NCI-H2196 treated with DMSO at 0.1 percent for 48 hours (cell line): ENCODE measurements at regions not wholly inside any gene's neighbourhood (a gene's known extent, or its start where the extent isn't known, plus 50 kb on each side); places are given as distances from the start of the nearest gene placed in this dataset.

Source experiments
- DNase-seq: peaks from one replicate; lab custom pipeline; 2025; ENCODE audit not compliant: unreplicated experiment; lab: John Stamatoyannopoulos, UW

DNA sequence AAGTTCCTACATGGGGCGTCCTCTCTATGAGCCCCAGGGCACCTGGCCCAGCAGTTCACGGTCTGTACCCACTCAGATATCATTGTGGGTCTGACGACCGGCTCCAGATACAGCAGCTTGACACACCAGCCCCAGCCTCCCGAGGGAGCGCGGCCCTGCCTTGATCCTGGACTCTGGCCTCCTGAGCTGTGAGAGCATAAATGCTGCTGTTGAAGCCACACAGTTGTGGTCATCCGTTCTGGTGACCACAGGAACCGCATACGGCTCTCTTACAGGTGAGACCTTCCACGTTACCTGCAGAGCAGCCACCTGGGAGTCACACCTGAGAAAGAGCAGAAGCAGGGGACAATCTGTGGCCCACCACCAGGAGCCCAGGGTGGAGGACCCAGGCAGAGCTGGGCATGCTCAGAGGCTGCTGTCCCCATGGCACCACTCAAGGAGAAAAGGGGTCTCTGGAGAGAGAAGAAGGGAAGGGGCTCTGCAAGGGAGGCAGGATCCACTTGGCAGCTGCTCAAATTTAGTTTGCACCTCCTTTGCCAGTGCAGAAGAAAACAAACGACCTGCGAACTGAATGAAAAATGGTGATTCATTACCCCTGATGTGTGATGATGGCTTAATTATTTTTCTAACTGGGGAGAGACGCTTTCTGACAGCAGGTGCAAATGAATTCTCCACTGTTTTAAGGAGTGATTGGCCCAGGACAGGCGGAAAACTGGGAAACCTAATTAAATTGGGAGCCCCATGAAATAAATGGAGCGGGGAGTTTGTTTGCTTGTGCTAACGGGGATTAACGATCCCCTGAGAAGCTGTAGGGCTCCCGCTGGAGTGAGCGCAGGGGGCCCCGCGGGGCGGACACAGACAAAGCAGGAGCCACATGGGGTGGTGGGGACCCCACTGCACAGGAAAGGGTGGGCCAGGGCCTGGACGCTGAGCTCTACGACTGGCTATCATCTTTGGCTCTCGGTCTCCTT is 208.9 kb downstream of the RBFOX3 start:
- DNase-seq = no peak

DNA sequence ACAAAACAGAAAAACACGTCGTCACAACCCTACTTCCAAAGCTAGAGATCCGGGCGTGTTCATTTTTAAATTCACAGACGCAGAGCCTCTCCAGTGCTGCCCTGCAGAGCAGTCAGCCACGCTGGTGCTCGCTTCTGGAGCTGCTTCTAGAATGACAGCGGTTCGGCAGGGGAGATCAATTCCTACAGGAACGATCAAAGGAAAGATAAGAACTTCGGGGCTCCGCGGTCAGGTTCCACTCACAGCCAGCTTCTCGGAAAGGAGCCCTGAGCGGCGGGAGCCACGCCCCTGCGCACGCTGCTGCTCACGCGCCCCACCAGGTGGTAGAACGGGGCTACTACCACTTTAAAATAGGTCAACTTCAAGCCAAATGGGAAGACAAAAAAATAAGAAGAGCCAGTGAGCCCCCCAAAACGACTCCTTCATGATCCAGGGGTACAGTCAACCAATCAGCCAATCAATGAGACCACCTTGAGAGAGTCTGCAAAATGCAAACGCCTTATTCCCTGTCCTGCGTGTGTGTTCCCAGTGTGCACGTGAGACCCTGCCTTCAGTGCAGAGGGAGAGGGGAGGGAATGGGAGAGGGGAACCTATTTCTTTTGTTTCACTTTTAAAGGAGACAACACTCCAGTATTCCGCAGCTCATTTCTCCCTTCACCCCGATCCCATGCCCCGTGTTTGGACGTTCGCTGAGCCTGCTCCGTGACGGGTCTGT is 209.7 kb downstream of the RBFOX3 start:
- peak; percentile 49 for DNase-seq

DNA sequence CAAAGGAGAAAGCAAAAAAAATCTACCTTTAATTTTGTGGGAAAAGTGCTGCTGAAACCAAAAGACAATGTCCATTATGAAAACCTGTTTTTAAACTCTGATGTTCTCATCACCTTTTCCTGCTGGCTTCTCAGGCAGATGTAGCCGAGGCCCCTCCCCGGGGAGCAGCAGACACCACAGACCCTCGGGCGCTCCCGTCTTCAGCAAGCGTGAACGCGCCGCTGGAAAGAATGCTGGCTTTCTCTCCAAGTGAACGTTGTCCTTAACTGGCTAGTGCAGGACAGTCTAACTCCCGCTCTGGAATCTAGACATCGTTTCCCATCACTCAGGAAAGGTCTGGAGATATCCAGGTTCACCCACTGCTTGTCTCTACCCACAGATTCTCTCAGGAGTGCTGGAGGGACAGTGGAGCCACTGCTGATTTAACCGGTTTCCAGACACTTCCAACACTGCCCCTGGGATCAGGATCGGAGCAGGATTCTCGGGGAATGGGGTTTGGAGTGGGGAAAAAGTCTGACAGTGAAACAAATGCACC is 211.2 kb downstream of the RBFOX3 start:
- DNase-seq = no peak

DNA sequence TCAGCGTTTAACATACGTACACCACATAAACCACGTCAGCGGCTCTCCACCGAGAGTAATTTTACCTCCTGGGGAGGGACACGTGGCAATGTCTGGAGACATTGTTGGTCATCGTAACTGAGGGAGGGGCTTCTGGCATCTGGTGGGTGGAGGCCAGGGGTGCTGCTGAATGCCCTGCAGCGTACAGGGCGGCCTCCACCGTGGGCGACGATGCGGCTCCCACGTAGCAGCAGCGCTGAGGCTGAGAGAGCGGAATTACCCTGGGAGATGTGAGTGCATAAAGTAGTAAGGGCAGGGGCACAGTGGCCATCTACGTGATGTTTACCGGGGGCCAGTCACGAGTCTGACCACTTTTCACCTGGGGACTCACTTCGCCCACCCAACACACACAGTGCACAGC is 212.4 kb downstream of the RBFOX3 start:
- DNase-seq = no peak

DNA sequence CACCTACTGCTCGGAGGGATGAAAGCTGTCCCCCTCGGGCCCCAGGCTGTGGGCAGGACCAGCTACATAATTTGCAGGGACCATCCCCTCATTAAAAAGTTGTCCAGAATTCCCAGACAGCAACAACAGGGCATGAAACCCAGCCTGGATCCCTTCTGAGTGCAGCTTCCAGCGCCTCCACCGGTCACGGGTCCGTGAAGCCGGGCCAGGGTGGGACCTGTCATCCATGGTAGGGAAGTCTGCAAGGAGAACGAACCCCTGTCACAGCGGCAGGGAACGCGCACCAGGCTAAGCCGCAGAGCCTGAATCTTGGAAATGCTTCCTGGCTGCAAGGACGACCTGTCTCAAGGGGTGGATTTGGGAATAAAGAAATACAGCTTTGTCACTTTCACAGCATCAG is 214.2 kb downstream of the RBFOX3 start:
- DNase-seq = no peak

DNA sequence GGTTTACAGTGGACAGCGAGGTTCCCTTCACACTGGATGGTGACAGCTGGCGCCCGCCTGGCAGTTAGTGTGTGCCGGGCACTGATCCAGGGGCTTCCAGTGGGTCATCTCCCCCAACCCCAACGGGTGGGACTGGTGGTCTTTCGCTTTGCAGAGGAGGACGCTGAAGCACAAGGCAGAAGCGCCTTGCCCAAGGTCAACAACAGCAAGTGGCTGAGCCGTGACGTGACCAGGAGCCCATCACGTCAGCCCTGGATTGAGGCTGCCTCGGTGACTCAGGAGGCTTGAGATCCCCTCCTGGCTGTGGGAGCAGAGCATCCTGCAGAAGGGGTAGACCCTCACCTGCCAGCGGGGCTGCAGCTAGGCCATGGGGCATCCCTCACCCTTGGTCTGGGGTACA is 215.3 kb downstream of the RBFOX3 start:
- DNase-seq = no peak

DNA sequence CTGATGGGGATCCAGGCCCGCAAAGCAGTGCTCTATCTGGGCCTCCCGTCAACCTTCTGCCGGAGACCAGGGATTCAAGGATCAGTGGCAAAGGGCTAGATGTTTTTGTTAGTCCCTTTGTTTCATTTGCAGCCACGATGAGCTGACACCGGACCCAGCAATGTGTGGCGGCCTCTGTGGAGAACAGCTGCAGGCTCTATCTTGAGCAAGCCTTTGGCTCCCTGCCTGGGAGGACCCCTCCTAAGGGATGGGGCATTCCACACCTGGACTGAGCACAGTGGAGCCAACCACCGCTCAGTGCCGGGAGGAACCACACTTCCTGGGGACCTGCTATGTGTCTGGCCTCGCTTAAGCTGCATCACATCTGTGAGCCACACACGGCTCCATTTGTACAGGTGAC is 215.8 kb downstream of the RBFOX3 start:
- no peak for DNase-seq

DNA sequence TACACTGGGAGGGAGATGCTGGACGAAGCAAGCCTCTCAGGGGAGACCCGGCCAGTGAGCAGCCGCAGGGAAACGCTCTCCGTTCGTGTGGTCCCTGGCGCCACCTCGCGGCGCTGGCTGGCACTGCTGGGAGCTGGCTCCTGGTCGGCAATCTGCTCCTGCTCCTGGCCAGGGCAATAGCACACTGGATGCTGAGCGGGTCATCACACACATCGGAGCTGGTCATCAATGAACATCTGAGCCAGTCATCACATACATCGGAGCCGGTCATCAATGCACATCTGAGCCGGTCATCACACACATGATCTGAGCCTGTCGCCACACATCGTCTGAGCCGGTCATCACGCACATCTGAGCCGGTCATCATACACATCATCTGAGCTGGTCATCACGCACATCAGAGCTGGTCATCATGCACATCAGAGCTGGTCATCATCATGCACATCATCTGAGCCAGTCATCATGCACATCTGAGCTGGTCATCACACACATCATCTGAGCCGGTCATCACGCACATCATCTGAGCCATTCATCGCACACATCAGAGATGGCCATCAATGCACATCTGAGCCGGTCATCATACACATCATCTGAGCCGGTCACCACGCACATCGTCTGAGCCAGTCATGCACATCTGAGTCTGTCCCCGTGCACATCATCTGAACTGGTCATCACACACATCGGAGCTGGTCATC is 217.3 kb downstream of the RBFOX3 start:
- peak; percentile 75 for DNase-seq

DNA sequence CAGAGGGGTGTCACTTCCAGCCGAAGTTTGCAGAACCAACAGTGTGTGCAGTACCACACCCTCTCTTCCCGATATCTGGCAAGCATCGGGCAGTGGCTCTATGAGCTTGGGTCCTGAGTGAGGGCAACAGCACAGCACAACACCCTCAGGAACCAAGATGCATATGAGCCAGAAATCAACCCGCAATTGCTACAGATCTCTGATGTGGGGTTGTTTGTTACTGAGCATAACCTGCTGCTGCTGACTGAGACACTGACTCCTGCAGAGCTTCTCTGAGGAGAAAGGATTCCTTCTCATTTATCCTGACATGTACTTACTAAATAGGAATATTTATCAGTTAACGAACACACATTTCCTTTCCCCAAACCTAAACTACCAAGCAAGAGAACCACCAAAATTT is 218.3 kb downstream of the RBFOX3 start:
- no peak for DNase-seq

DNA sequence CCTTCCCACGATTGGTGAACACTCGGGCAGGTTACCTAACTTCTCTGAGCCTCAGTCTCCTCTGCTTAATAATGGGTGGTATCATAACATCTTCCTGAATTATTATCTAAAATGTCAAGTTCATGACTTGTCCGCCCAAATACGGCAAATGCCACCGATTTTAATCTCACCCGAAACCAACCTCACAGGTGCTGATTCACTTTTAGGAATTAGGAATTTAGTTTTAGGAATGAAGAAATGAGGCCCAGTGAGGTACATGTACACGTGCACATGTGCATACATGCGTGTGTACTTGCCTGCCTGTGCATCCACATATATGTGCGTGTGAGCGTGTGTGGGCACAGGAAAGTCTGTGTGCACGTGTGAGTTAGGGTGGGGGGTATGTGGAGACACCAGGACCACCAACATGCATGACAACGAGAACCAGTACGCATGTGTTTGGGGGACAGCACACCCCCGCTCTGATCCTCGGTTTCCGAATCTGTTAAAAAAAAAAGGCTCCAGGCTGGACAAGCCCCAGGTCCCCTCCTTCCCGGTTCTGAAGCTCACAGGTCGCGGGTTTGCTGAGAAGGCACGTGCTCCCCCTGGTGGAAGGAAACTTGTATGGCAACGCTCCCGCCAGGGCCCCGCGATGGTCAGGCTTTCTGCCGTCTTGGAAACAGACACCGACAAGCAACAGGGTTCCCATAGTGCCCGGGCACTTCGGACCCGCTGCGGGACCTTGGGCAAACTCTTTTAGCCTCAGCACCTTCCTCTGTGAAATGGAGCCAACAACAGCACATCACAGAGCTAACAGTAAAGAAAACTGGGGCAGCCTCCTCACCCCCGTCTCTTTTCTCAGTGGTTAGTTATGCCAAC is 219.2 kb downstream of the RBFOX3 start:
- DNase-seq = peak; percentile 78

DNA sequence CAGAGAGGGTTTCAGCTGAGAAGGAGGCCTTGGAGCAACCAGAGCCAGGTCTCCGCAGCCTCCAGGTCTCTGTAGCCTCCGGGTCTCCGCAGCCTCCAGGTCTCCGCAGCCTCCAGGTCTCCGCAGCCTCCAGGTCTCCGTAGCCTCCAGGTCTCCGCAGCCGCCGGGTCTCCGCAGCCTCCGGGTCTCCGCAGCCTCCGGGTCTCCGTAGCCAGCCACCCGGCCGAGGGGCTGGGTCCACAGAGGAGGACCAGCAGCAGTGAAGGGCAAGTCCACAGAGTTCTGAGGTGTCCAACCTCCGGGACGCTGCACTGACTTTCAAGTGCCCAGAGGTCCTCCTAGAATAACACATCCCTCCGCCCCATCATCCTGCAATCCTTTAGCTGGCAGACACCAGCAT is 221.0 kb downstream of the RBFOX3 start:
- no peak for DNase-seq

DNA sequence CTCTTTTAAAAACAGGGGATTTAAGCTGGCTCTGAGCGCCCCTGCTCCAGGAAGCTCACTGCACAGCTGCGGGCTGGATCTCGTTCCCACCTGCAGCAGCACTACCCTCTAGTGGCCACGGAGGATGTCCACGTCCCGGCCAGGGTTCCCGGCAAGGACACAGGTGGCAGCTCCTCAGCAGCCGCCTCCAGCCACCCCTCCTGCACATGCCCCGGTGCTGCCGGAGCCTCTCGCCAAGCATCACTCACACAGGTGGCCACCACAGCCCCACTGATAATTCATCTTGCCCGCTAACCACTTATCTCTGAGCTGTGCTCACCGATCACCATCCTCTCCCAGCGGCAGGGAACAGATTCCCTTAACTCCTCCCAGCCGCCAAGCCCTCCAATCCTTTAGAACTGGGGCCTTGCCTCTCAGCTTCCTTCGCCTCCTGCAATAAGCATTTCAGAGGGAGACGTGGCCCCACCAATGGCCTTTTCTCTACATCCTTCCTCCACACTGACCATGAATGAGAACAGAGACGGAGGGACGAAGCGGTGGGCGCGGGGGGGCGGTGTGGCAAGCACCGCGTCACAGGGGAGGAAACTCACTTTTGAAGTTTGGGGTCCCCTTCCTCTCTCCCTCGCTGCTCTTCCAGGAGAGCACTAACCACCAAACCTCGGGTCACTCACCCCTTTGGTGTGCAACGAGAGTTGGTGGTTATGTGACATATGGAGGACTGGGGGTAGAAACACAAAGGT is 222.1 kb downstream of the RBFOX3 start:
- peak; percentile 59 for DNase-seq

DNA sequence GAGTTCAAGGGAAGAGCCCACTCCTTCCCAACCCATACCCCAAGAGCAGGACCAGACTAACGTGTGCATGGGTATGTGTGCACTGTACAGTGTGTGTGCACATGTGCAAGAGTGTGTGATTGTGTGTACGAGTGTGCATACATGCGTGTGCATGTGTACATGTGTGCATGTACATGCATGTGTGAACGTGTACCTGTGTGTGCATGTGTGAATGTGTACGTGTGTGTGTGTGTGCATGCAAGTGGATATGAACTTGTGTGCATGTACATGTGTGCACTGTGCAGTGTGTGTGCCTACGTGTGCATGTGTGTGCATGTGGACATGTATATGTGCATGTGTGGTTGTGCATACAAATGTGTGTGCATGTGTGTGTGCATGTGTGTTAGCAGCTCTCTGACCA is 223.1 kb downstream of the RBFOX3 start:
- no peak for DNase-seq

DNA sequence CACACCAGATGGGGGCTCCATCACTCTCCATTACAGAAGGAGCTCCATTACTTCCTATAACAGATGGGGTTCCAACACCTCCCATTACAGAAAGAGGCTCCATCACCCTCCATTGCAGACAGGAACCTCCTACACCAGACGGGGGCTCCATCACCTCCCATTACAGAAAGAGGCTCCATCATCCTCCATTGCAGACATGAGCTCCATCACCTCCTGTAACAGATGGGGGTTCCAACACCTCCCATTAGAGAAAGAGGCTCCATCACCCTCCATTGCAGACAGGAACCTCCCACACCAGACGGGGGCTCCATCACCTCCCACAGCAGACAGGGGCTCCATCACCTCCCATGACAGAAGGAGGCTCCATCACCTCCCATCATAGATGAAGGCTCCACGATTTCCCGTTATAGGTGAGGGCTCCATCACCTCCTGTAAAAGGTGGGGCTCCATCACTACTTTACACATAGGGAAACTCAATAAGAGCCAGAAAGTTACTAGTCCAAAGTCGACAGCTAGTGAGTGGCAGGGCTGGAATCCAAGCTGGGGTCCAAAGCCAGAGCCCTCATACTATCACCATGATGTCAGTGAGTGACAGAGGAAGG is 224.8 kb downstream of the RBFOX3 start:
- DNase-seq = no peak

DNA sequence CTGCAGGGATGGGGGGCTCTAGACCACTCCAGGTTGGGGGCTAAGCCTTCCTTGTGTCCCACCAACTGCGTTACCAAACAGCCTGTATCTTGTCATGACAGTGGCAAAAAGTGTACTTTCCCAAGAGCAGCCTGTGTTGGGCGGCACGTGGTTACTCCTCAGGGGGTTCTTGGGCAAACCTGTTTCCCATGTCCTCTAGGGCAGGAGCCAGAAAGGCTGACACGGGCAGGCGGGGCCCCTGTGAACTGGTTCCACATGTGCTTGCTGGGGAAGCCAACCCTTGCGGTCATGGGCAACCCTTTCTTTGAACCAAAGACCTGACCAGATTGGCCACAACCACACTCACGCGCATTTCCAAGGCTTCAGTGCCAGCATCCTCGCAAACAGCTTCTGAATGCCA is 228.5 kb downstream of the RBFOX3 start:
- no peak for DNase-seq

DNA sequence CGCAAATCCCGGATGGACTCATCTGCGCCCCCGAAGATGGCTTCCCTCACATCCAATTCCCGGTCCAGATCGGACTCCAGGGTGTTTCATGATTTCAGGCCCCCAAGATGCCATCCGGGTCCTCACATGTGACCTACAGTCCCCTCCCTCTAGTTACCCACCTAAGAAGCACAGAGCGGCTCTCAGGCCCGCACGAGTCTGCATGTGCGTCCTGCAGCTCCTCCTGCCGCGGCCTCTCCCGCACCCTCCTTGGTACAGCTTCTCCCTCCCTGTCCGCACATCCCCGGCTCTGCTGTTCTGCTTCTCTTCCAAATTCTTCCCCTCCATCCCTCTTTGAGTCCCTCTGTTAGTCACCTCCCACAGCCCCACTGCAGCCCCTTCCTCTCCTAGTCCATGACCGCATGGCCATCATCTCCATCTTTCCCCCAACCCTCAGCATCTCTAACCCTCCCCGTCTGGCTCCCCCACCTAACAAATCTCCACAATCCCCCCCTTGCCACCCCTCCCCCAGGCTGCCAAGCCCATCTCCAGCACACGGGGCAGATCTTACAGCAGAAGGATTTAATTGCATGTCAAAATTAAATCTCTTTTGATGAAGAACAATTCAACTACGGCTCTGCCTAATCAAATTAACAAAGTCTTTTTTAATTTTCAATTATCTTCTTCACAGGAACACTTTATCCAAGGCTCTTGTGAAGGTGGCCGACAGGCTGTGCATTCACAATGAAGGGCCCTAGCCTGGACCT is 231.0 kb downstream of the RBFOX3 start:
- DNase-seq = no peak

DNA sequence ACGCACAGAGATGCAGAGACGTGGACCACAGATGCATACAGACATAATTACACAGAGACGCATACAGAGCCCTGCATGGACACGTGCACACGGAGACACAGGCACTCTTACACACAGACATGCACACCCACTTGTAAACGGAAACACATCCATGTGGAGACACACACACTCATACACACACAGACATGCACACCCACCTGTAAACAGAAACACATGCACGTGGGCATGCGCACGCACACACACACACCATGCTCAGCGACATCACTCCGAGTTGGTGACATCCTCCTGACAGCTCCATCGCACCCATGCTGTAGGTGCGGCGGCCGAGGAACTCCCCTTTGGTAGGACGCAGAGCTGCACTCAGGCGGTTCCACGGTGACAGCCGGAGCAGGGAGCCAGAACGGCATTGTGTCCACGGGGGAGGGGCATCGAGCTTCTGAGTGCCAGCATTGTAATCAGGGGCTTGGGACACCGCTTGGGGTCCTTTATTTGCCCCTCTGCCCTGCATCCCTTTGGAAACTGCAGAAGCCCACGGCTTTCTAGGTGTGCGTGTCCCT is 233.5 kb downstream of the RBFOX3 start:
- no peak for DNase-seq

DNA sequence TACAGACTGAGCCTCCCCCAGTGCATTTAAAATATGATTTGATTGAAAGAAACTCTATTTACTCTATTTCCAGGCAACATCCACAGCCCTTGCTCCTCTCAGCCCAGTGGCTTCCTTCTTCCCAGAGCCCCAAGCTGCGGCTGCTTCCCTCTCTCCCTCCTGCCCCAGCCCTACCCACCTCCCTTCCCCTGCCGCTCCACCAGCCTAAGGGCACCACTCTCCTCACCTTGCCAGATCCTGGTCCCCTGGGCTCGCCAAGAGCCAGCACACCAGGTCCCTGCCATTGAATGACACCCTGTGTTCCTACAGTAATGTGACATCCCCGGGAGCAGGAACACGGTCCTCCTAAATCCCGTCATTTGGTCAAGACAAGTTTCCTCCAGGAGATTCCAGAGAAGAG is 236.0 kb downstream of the RBFOX3 start:
- DNase-seq = no peak
